ENCODE measurements at regions not wholly inside any gene's neighbourhood (a gene's known extent, or its start where the extent isn't known, plus 50 kb on each side); places are given as distances from the start of the nearest gene placed in this dataset.

DNA sequence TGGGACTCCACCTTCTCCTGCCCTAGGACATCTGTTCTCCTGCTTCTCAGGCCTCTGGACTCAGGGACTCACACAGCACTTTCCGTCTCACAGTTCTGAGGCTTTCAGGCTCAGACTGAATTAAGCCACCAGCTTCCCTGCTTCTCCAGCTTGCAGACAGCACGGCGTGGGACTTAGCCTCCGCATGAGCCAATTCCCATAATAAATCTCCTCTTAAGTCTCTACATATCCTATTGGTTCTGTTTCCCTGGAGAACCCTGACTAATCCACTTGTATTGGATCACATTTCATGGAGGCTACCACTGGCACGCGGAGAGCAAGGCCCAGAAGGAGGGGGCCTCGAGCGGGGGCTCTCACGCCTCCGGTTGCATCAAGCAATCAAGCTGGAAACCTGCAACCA is 1313.6 kb downstream of the TBC1D22A start:
- TF ChIP-seq, protein P1, sequence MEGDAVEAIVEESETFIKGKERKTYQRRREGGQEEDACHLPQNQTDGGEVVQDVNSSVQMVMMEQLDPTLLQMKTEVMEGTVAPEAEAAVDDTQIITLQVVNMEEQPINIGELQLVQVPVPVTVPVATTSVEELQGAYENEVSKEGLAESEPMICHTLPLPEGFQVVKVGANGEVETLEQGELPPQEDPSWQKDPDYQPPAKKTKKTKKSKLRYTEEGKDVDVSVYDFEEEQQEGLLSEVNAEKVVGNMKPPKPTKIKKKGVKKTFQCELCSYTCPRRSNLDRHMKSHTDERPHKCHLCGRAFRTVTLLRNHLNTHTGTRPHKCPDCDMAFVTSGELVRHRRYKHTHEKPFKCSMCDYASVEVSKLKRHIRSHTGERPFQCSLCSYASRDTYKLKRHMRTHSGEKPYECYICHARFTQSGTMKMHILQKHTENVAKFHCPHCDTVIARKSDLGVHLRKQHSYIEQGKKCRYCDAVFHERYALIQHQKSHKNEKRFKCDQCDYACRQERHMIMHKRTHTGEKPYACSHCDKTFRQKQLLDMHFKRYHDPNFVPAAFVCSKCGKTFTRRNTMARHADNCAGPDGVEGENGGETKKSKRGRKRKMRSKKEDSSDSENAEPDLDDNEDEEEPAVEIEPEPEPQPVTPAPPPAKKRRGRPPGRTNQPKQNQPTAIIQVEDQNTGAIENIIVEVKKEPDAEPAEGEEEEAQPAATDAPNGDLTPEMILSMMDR (IDR thresholded peaks at IDR 0.05), result no peak
- TF ChIP-seq POLR2A (IDR thresholded peaks at IDR 0.05), result no peak

All from heart left ventricle (tissue), 13 donors.